ENCODE measurements at regions not wholly inside any gene's neighbourhood (a gene's known extent, or its start where the extent isn't known, plus 50 kb on each side); places are given as distances from the start of the nearest gene placed in this dataset.

DNA sequence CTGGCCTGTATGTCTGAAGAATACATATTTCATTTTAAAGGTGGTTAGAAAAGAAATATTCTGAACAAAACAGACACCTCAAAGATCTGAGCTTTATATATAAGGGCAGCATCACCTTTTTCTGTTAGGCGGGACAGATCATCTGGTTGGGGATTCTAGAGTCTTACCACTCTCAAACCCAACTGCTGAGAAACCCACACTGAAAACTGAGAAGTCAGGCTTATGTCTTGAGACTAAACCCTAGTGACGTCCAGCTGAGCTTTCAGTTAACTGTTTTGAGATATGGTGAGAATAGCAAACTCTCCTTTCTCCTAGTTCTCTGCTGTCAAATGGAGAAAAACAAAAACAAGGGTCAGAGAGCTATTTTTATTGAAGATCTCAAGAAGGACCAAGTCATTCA lies 63.7 kb upstream of the CCN6 start:
- Histone ChIP-seq H3K27ac (no peak overlapping the region), H3K4me3 (no peak overlapping the region), H3K9me3 (no peaks in the 10 kb centered on the region), H3K36me3 (no peaks in the 10 kb centered on the region), H3K27me3 (no peaks in the 10 kb centered on the region), H3K4me1 (no peaks in the 10 kb centered on the region)
- no peak for DNase-seq (ENCODE audit: low spot score in 2 of 2)
- WGBS, 2 donors = 80 to 82% methylated on average over 2 of the region's 2 CpGs
- TF ChIP-seq EP300 (IDR thresholded peaks at IDR 0.05) (no peak), POLR2A (IDR thresholded peaks at IDR 0.05) (no peak)
- TF ChIP-seq, protein P1, sequence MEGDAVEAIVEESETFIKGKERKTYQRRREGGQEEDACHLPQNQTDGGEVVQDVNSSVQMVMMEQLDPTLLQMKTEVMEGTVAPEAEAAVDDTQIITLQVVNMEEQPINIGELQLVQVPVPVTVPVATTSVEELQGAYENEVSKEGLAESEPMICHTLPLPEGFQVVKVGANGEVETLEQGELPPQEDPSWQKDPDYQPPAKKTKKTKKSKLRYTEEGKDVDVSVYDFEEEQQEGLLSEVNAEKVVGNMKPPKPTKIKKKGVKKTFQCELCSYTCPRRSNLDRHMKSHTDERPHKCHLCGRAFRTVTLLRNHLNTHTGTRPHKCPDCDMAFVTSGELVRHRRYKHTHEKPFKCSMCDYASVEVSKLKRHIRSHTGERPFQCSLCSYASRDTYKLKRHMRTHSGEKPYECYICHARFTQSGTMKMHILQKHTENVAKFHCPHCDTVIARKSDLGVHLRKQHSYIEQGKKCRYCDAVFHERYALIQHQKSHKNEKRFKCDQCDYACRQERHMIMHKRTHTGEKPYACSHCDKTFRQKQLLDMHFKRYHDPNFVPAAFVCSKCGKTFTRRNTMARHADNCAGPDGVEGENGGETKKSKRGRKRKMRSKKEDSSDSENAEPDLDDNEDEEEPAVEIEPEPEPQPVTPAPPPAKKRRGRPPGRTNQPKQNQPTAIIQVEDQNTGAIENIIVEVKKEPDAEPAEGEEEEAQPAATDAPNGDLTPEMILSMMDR (IDR thresholded peaks at IDR 0.05) = no peak

- Histone ChIP-seq H3K4me3 (no peak overlapping the region), H3K27me3 (no peaks in the 10 kb centered on the region), H3K36me3 (no peaks in the 10 kb centered on the region), H3K9me3 (no peaks in the 10 kb centered on the region), H3K4me1 (peaks cover 0 to 16% (median 4%) of the 10 kb centered on the region in 4 donors), H3K27ac (no peak overlapping the region)
- no peak for DNase-seq (ENCODE audit: low spot score in 2 of 2)
- TF ChIP-seq POLR2A (IDR thresholded peaks at IDR 0.05) (no peak), EP300 (IDR thresholded peaks at IDR 0.05) (no peak)
- TF ChIP-seq, protein P1 (IDR thresholded peaks at IDR 0.05) = no peak
- WGBS, 2 donors = 80 to 83% methylated on average over 4 of the region's 4 CpGs
Observed at GRCh38 chr6:111992851-111993250, 61.1 kb upstream of the CCN6 start.

- no peaks in the 10 kb centered on the region for H3K9me3 ChIP-seq
- H3K27me3 ChIP-seq = no peaks in the 10 kb centered on the region
- no peaks in the 10 kb centered on the region for H3K36me3 ChIP-seq
- peaks cover 0 to 17% (median 4%) of the 10 kb centered on the region in 4 donors for H3K4me1 ChIP-seq
- TF ChIP-seq POLR2A (IDR thresholded peaks at IDR 0.05) = no peak
- no peak for TF ChIP-seq EP300 (IDR thresholded peaks at IDR 0.05)
- TF ChIP-seq, protein P1 (IDR thresholded peaks at IDR 0.05) = no peak
- H3K4me3 ChIP-seq = no peak overlapping the region
- 79% methylated on average over 6 of the region's 6 CpGs for WGBS, 2 donors
- H3K27ac ChIP-seq = no peak overlapping the region
- DNase-seq (ENCODE audit: low spot score in 2 of 2) = no peak
Observed at GRCh38 chr6:111993342-111993741, 60.6 kb upstream of the CCN6 start.

DNA sequence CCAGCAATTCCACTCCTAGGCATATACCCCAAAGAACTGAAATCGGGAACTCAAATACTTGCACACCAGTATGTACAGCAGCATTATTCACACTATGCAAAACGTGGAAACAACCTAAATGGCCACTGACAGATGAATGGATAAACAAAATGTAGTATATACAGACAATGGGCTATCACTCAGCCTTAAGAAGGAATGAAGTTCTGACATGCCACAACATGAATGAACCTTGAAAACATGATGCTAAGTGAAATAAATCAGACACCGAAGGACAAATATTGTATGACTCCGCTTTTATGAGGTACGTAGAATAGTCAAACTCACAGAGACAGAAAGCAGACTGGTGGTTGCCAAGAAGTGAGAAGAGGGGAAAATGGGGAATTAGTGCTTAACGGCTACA lies 59.1 kb upstream of the CCN6 start:
- H3K4me3 ChIP-seq = no peak overlapping the region
- peaks cover 0 to 17% (median 4%) of the 10 kb centered on the region in 4 donors for H3K4me1 ChIP-seq
- TF ChIP-seq EP300 (IDR thresholded peaks at IDR 0.05) (no peak), POLR2A (IDR thresholded peaks at IDR 0.05) (no peak)
- TF ChIP-seq, protein P1 (IDR thresholded peaks at IDR 0.05) = no peak
- no peak overlapping the region for H3K27ac ChIP-seq
- DNase-seq (ENCODE audit: low spot score in 2 of 2) = no peak
- H3K27me3 ChIP-seq = no peaks in the 10 kb centered on the region
- H3K9me3 ChIP-seq = no peaks in the 10 kb centered on the region
- H3K36me3 ChIP-seq = no peaks in the 10 kb centered on the region
- 84 to 93% methylated on average over 6 of the region's 6 CpGs for WGBS, 2 donors

GRCh38 chr6:111995404-111995803 lies 58.5 kb upstream of the CCN6 start:
- no peak for DNase-seq (ENCODE audit: low spot score in 2 of 2)
- Histone ChIP-seq H3K27ac (no peak overlapping the region), H3K9me3 (no peaks in the 10 kb centered on the region), H3K27me3 (no peaks in the 10 kb centered on the region), H3K4me1 (peaks cover 0 to 17% (median 4%) of the 10 kb centered on the region in 4 donors), H3K36me3 (no peaks in the 10 kb centered on the region), H3K4me3 (no peak overlapping the region)
- TF ChIP-seq EP300 (IDR thresholded peaks at IDR 0.05) (no peak), POLR2A (IDR thresholded peaks at IDR 0.05) (no peak)
- TF ChIP-seq, protein P1 (IDR thresholded peaks at IDR 0.05) = no peak
- WGBS, 2 donors = 97 to 98% methylated on average over 2 of the region's 2 CpGs

All from tibial nerve (tissue), 4 donors.